GM21390 (cell line): ENCODE measurements at regions not wholly inside any gene's neighbourhood (a gene's known extent, or its start where the extent isn't known, plus 50 kb on each side); places are given as distances from the start of the nearest gene placed in this dataset.

Source experiments
- ATAC-seq: cut with Tn5 transposase; IDR thresholded peaks from one replicate; pipeline ENCODE4 v1.9.1; 2021; ENCODE audit not compliant: unreplicated experiment

GRCh38 chr4:19728773-19729172 lies 522.9 kb upstream of the SLIT2 start:
- ATAC-seq, result no peak

- ATAC-seq, result no peak
These were observed 524.6 kb upstream of the SLIT2 start for GRCh38 chr4:19727141-19727540.

- no peak for ATAC-seq
These were observed 526.6 kb upstream of the SLIT2 start for GRCh38 chr4:19725130-19725529.

GRCh38 chr4:19722404-19722803 lies 529.3 kb upstream of the SLIT2 start:
- no peak for ATAC-seq

GRCh38 chr4:19721587-19721986 lies 530.1 kb upstream of the SLIT2 start:
- ATAC-seq, result no peak

GRCh38 chr4:19720610-19721009 lies 531.1 kb upstream of the SLIT2 start:
- ATAC-seq, result no peak

GRCh38 chr4:19720190-19720589 lies 531.5 kb upstream of the SLIT2 start:
- ATAC-seq, result no peak

- ATAC-seq, result no peak
These were observed 539.8 kb upstream of the SLIT2 start for GRCh38 chr4:19711871-19712270.

- no peak for ATAC-seq
These were observed 543.8 kb upstream of the SLIT2 start for GRCh38 chr4:19707876-19708275.

GRCh38 chr4:19703391-19703790 lies 548.3 kb upstream of the SLIT2 start:
- ATAC-seq, result no peak

GRCh38 chr4:19700992-19701391 lies 550.7 kb upstream of the SLIT2 start:
- ATAC-seq, result no peak

GRCh38 chr4:19698961-19699360 lies 552.7 kb upstream of the SLIT2 start:
- ATAC-seq, result no peak

- ATAC-seq, result no peak
These were observed 556.9 kb upstream of the SLIT2 start for GRCh38 chr4:19694812-19695211.

- no peak for ATAC-seq
These were observed 557.7 kb upstream of the SLIT2 start for GRCh38 chr4:19693936-19694570.

GRCh38 chr4:19689511-19689910 lies 562.2 kb upstream of the SLIT2 start:
- no peak for ATAC-seq

GRCh38 chr4:19686456-19686855 lies 565.2 kb upstream of the SLIT2 start:
- ATAC-seq, result no peak

- ATAC-seq, result no peak
These were observed 567.6 kb upstream of the SLIT2 start for GRCh38 chr4:19684084-19684483.

GRCh38 chr4:19683426-19683825 lies 568.3 kb upstream of the SLIT2 start:
- no peak for ATAC-seq

- ATAC-seq, result no peak
These were observed 574.5 kb upstream of the SLIT2 start for GRCh38 chr4:19677211-19677610.

- ATAC-seq, result no peak
These were observed 576.4 kb upstream of the SLIT2 start for GRCh38 chr4:19675172-19675811.

- ATAC-seq, result no peak
These were observed 592.6 kb upstream of the SLIT2 start for GRCh38 chr4:19659101-19659500.

- no peak for ATAC-seq
These were observed 593.8 kb upstream of the SLIT2 start for GRCh38 chr4:19657856-19658255.

- ATAC-seq, result no peak
These were observed 596.0 kb upstream of the SLIT2 start for GRCh38 chr4:19655666-19656065.
